Umbilical cord (tissue), 1 donor: ENCODE measurements at regions not wholly inside any gene's neighbourhood (a gene's known extent, or its start where the extent isn't known, plus 50 kb on each side); places are given as distances from the start of the nearest gene placed in this dataset.
"Not testable (repeated sequence)": the region's sequence is repeated elsewhere in the genome, so short reads cannot be mapped to it uniquely, and the experiment has no call there.

Experiments
- DNase-seq: peaks from one replicate; pipeline ENCODE4 v3.0.0-alpha.2; 2015; ENCODE audit warnings: low spot score

- no peak for DNase-seq
These were observed 375.6 kb upstream of the C11orf87 start for GRCh38 chr11:109046284-109046992.

GRCh38 chr11:109048098-109048497 is 373.9 kb upstream of the C11orf87 start:
- DNase-seq = no peak

GRCh38 chr11:109051200-109051599 is 370.8 kb upstream of the C11orf87 start:
- no peak for DNase-seq

GRCh38 chr11:109059402-109059801 is 362.6 kb upstream of the C11orf87 start:
- DNase-seq = no peak

GRCh38 chr11:109061394-109061793 is 360.6 kb upstream of the C11orf87 start:
- no peak for DNase-seq

- no peak for DNase-seq
These were observed 359.5 kb upstream of the C11orf87 start for GRCh38 chr11:109062445-109062844.

- DNase-seq = no peak
These were observed 359.1 kb upstream of the C11orf87 start for GRCh38 chr11:109062871-109063270.

- not testable (repeated sequence) for DNase-seq
These were observed 357.2 kb upstream of the C11orf87 start for GRCh38 chr11:109064618-109065311.

- no peak for DNase-seq
These were observed 350.7 kb upstream of the C11orf87 start for GRCh38 chr11:109071262-109071661.

- peak; percentile 54 for DNase-seq
These were observed 350.1 kb upstream of the C11orf87 start for GRCh38 chr11:109071712-109072524.

GRCh38 chr11:109073032-109073822 is 348.8 kb upstream of the C11orf87 start:
- DNase-seq = no peak

GRCh38 chr11:109075976-109076375 is 346.0 kb upstream of the C11orf87 start:
- DNase-seq = peak; percentile 86

- no peak for DNase-seq
These were observed 345.1 kb upstream of the C11orf87 start for GRCh38 chr11:109076870-109077269.

GRCh38 chr11:109077291-109077920 is 344.6 kb upstream of the C11orf87 start:
- DNase-seq = no peak

GRCh38 chr11:109085708-109086373 is 336.1 kb upstream of the C11orf87 start:
- peak; percentile 22 for DNase-seq

GRCh38 chr11:109086931-109087330 is 335.1 kb upstream of the C11orf87 start:
- no peak for DNase-seq

- DNase-seq = no peak
These were observed 333.9 kb upstream of the C11orf87 start for GRCh38 chr11:109088086-109088485.

GRCh38 chr11:109089144-109089543 is 332.8 kb upstream of the C11orf87 start:
- no peak for DNase-seq

- no peak for DNase-seq
These were observed 328.6 kb upstream of the C11orf87 start for GRCh38 chr11:109093354-109093753.

GRCh38 chr11:109096266-109096665 is 325.7 kb upstream of the C11orf87 start:
- no peak for DNase-seq
